ENCODE measurements at regions not wholly inside any gene's neighbourhood (a gene's known extent, or its start where the extent isn't known, plus 50 kb on each side); places are given as distances from the start of the nearest gene placed in this dataset.

GRCh38 chr5:17806818-17807468 lies 172.7 kb downstream of the TAF11L14 start:
- ATAC-seq (ENCODE audit: low read depth in 2 of 2) (no peak), DNase-seq (no peak)
- H3K4me3 Mint-ChIP-seq, result no peak overlapping the region
- Histone ChIP-seq H3K36me3 (ENCODE audit: control insufficient read depth, insufficient read depth, low read length) (no peaks in the 10 kb centered on the region), H3K27ac (ENCODE audit: insufficient read depth, low read length, poor library complexity, severe bottlenecking) (no peak overlapping the region), H3K27me3 (ENCODE audit: control insufficient read depth, insufficient read depth, low read length) (no peaks in the 10 kb centered on the region), H3K9me3 (ENCODE audit: control insufficient read depth in 2 of 2, low read length in 2 of 2) (no peaks in the 10 kb centered on the region), H3K4me1 (ENCODE audit: control insufficient read depth, insufficient read depth, low read length, poor library complexity, severe bottlenecking) (no peaks in the 10 kb centered on the region), H3K4me3 (ENCODE audit: low read depth, low read length) (no peak overlapping the region)
- H3K4me1 Mint-ChIP-seq, result no peaks in the 10 kb centered on the region
- H3K9me3 Mint-ChIP-seq, result peaks cover 3 to 12% (median 8%) of the 10 kb centered on the region in 7 donors
- H3K27ac Mint-ChIP-seq, result no peak overlapping the region
- H3K36me3 Mint-ChIP-seq, result no peaks in the 10 kb centered on the region
- no peaks in the 10 kb centered on the region for H3K27me3 Mint-ChIP-seq

GRCh38 chr5:17808566-17808965 lies 174.3 kb downstream of the TAF11L14 start:
- no peaks in the 10 kb centered on the region for H3K4me1 Mint-ChIP-seq
- Histone ChIP-seq H3K4me1 (ENCODE audit: control insufficient read depth, insufficient read depth, low read length, poor library complexity, severe bottlenecking) (no peaks in the 10 kb centered on the region), H3K27me3 (ENCODE audit: control insufficient read depth, insufficient read depth, low read length) (no peaks in the 10 kb centered on the region), H3K9me3 (ENCODE audit: control insufficient read depth in 2 of 2, low read length in 2 of 2) (no peaks in the 10 kb centered on the region), H3K36me3 (ENCODE audit: control insufficient read depth, insufficient read depth, low read length) (no peaks in the 10 kb centered on the region), H3K4me3 (ENCODE audit: low read depth, low read length) (no peak overlapping the region), H3K27ac (ENCODE audit: insufficient read depth, low read length, poor library complexity, severe bottlenecking) (no peak overlapping the region)
- H3K4me3 Mint-ChIP-seq, result no peak overlapping the region
- DNase-seq, result no peak
- H3K27me3 Mint-ChIP-seq, result no peaks in the 10 kb centered on the region
- no peak overlapping the region for H3K27ac Mint-ChIP-seq
- H3K9me3 Mint-ChIP-seq, result peaks cover 3 to 14% (median 8%) of the 10 kb centered on the region in 7 donors
- ATAC-seq (ENCODE audit: low read depth in 2 of 2), result no peak
- H3K36me3 Mint-ChIP-seq, result no peaks in the 10 kb centered on the region

- no peaks in the 10 kb centered on the region for H3K9me3 ChIP-seq (ENCODE audit: control insufficient read depth in 2 of 2, low read length in 2 of 2)
- H3K4me1 ChIP-seq (ENCODE audit: control insufficient read depth, insufficient read depth, low read length, poor library complexity, severe bottlenecking), result no peaks in the 10 kb centered on the region
- ATAC-seq (ENCODE audit: low read depth in 2 of 2), result no peak
- H3K9me3 Mint-ChIP-seq, result peaks cover 0 to 18% (median 5%) of the 10 kb centered on the region in 7 donors
- H3K27ac Mint-ChIP-seq, result no peak overlapping the region
- no peaks in the 10 kb centered on the region for H3K36me3 ChIP-seq (ENCODE audit: control insufficient read depth, insufficient read depth, low read length)
- H3K27me3 ChIP-seq (ENCODE audit: control insufficient read depth, insufficient read depth, low read length), result no peaks in the 10 kb centered on the region
- no peaks in the 10 kb centered on the region for H3K36me3 Mint-ChIP-seq
- no peak for DNase-seq
- H3K4me3 Mint-ChIP-seq, result no peak overlapping the region
- H3K27me3 Mint-ChIP-seq, result no peaks in the 10 kb centered on the region
- no peak overlapping the region for H3K4me3 ChIP-seq (ENCODE audit: low read depth, low read length)
- no peak overlapping the region for H3K27ac ChIP-seq (ENCODE audit: insufficient read depth, low read length, poor library complexity, severe bottlenecking)
- no peaks in the 10 kb centered on the region for H3K4me1 Mint-ChIP-seq
Observed at GRCh38 chr5:17810734-17811133, 176.5 kb downstream of the TAF11L14 start.

- H3K36me3 Mint-ChIP-seq, result no peaks in the 10 kb centered on the region
- Histone ChIP-seq H3K9me3 (ENCODE audit: control insufficient read depth in 2 of 2, low read length in 2 of 2) (no peaks in the 10 kb centered on the region), H3K27me3 (ENCODE audit: control insufficient read depth, insufficient read depth, low read length) (no peaks in the 10 kb centered on the region), H3K36me3 (ENCODE audit: control insufficient read depth, insufficient read depth, low read length) (no peaks in the 10 kb centered on the region), H3K4me3 (ENCODE audit: low read depth, low read length) (no peak overlapping the region), H3K27ac (ENCODE audit: insufficient read depth, low read length, poor library complexity, severe bottlenecking) (no peak overlapping the region), H3K4me1 (ENCODE audit: control insufficient read depth, insufficient read depth, low read length, poor library complexity, severe bottlenecking) (no peaks in the 10 kb centered on the region)
- no peak overlapping the region for H3K4me3 Mint-ChIP-seq
- no peaks in the 10 kb centered on the region for H3K27me3 Mint-ChIP-seq
- H3K9me3 Mint-ChIP-seq, result peaks cover 0 to 12% (median 3%) of the 10 kb centered on the region in 7 donors
- no peak for ATAC-seq (ENCODE audit: low read depth in 2 of 2)
- no peak for DNase-seq
- no peak overlapping the region for H3K27ac Mint-ChIP-seq
- no peaks in the 10 kb centered on the region for H3K4me1 Mint-ChIP-seq
Observed at GRCh38 chr5:17813214-17813613, 179.0 kb downstream of the TAF11L14 start.

- Mint-ChIP-seq H3K27ac (no peak overlapping the region), H3K4me3 (no peak overlapping the region), H3K9me3 (peaks cover 0 to 14% (median 5%) of the 10 kb centered on the region in 7 donors), H3K4me1 (no peaks in the 10 kb centered on the region), H3K36me3 (no peaks in the 10 kb centered on the region), H3K27me3 (no peaks in the 10 kb centered on the region)
- Histone ChIP-seq H3K4me1 (ENCODE audit: control insufficient read depth, insufficient read depth, low read length, poor library complexity, severe bottlenecking) (no peaks in the 10 kb centered on the region), H3K4me3 (ENCODE audit: low read depth, low read length) (no peak overlapping the region), H3K27ac (ENCODE audit: insufficient read depth, low read length, poor library complexity, severe bottlenecking) (no peak overlapping the region), H3K9me3 (ENCODE audit: control insufficient read depth in 2 of 2, low read length in 2 of 2) (peaks cover 0 to under 1% of the 10 kb centered on the region in 2 experiments), H3K36me3 (ENCODE audit: control insufficient read depth, insufficient read depth, low read length) (no peaks in the 10 kb centered on the region), H3K27me3 (ENCODE audit: control insufficient read depth, insufficient read depth, low read length) (no peaks in the 10 kb centered on the region)
- DNase-seq (no peak), ATAC-seq (ENCODE audit: low read depth in 2 of 2) (no peak)
Observed at GRCh38 chr5:17816505-17816904, 182.2 kb downstream of the TAF11L14 start.

GRCh38 chr5:17816944-17817343 lies 182.7 kb downstream of the TAF11L14 start:
- peaks cover 0 to 14% (median 5%) of the 10 kb centered on the region in 7 donors for H3K9me3 Mint-ChIP-seq
- Histone ChIP-seq H3K36me3 (ENCODE audit: control insufficient read depth, insufficient read depth, low read length) (no peaks in the 10 kb centered on the region), H3K27ac (ENCODE audit: insufficient read depth, low read length, poor library complexity, severe bottlenecking) (no peak overlapping the region), H3K4me1 (ENCODE audit: control insufficient read depth, insufficient read depth, low read length, poor library complexity, severe bottlenecking) (no peaks in the 10 kb centered on the region), H3K9me3 (ENCODE audit: control insufficient read depth in 2 of 2, low read length in 2 of 2) (peaks cover 0 to 2% of the 10 kb centered on the region in 2 experiments), H3K27me3 (ENCODE audit: control insufficient read depth, insufficient read depth, low read length) (no peaks in the 10 kb centered on the region), H3K4me3 (ENCODE audit: low read depth, low read length) (no peak overlapping the region)
- no peaks in the 10 kb centered on the region for H3K36me3 Mint-ChIP-seq
- H3K4me3 Mint-ChIP-seq, result no peak overlapping the region
- ATAC-seq (ENCODE audit: low read depth in 2 of 2) (no peak), DNase-seq (no peak)
- H3K27ac Mint-ChIP-seq, result no peak overlapping the region
- H3K27me3 Mint-ChIP-seq, result no peaks in the 10 kb centered on the region
- no peaks in the 10 kb centered on the region for H3K4me1 Mint-ChIP-seq

- H3K36me3 ChIP-seq (ENCODE audit: control insufficient read depth, insufficient read depth, low read length), result no peaks in the 10 kb centered on the region
- Mint-ChIP-seq H3K27ac (no peak overlapping the region), H3K4me1 (no peaks in the 10 kb centered on the region), H3K36me3 (no peaks in the 10 kb centered on the region), H3K27me3 (no peaks in the 10 kb centered on the region), H3K4me3 (no peak overlapping the region), H3K9me3 (peaks cover 0 to 14% (median 5%) of the 10 kb centered on the region in 7 donors)
- DNase-seq (no peak), ATAC-seq (ENCODE audit: low read depth in 2 of 2) (no peak)
- peaks cover 0 to 2% of the 10 kb centered on the region in 2 experiments for H3K9me3 ChIP-seq (ENCODE audit: control insufficient read depth in 2 of 2, low read length in 2 of 2)
- H3K27me3 ChIP-seq (ENCODE audit: control insufficient read depth, insufficient read depth, low read length), result no peaks in the 10 kb centered on the region
- no peak overlapping the region for H3K27ac ChIP-seq (ENCODE audit: insufficient read depth, low read length, poor library complexity, severe bottlenecking)
- no peaks in the 10 kb centered on the region for H3K4me1 ChIP-seq (ENCODE audit: control insufficient read depth, insufficient read depth, low read length, poor library complexity, severe bottlenecking)
- H3K4me3 ChIP-seq (ENCODE audit: low read depth, low read length), result no peak overlapping the region
Observed at GRCh38 chr5:17817990-17818389, 183.7 kb downstream of the TAF11L14 start.

- Histone ChIP-seq H3K4me1 (ENCODE audit: control insufficient read depth, insufficient read depth, low read length, poor library complexity, severe bottlenecking) (no peaks in the 10 kb centered on the region), H3K36me3 (ENCODE audit: control insufficient read depth, insufficient read depth, low read length) (no peaks in the 10 kb centered on the region), H3K9me3 (ENCODE audit: control insufficient read depth in 2 of 2, low read length in 2 of 2) (peaks cover 0 to 2% of the 10 kb centered on the region in 2 experiments), H3K27ac (ENCODE audit: insufficient read depth, low read length, poor library complexity, severe bottlenecking) (no peak overlapping the region), H3K4me3 (ENCODE audit: low read depth, low read length) (no peak overlapping the region), H3K27me3 (ENCODE audit: control insufficient read depth, insufficient read depth, low read length) (no peaks in the 10 kb centered on the region)
- peaks cover 0 to 23% (median 9%) of the 10 kb centered on the region in 7 donors for H3K9me3 Mint-ChIP-seq
- DNase-seq, result no peak
- no peaks in the 10 kb centered on the region for H3K4me1 Mint-ChIP-seq
- H3K36me3 Mint-ChIP-seq, result no peaks in the 10 kb centered on the region
- ATAC-seq (ENCODE audit: low read depth in 2 of 2), result no peak
- H3K27ac Mint-ChIP-seq, result no peak overlapping the region
- H3K4me3 Mint-ChIP-seq, result no peak overlapping the region
- H3K27me3 Mint-ChIP-seq, result no peaks in the 10 kb centered on the region
Observed at GRCh38 chr5:17819783-17820182, 185.5 kb downstream of the TAF11L14 start.
